NCI-H128 (cell line): ENCODE measurements at regions not wholly inside any gene's neighbourhood (a gene's known extent, or its start where the extent isn't known, plus 50 kb on each side); places are given as distances from the start of the nearest gene placed in this dataset.

ENCODE experiments used
- DNase-seq: peaks from one replicate; lab custom pipeline; 2025; ENCODE audit not compliant: unreplicated experiment; lab: John Stamatoyannopoulos, UW

DNA sequence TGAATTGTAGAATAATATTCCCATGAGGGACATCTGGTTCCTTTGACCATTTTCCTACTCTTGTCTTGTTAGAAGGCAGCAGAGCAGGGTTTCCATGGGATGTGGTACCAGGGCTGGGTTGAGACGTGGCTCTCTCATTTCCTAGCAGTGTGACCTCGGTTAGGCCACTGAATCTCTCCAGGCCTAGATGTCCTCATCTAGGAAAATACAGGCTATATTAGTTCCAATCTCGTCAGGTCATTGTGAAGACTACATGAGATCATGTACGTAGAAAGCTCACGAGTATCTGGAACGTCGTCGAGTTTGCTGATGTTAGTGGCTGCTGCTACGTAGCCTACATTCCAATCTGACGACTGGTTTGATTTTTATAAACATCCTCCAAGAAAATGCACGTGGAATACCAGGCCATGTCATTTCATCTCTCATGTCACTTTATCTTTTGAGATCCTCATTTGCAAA is 278.2 kb upstream of the GATB start:
- no peak for DNase-seq

DNA sequence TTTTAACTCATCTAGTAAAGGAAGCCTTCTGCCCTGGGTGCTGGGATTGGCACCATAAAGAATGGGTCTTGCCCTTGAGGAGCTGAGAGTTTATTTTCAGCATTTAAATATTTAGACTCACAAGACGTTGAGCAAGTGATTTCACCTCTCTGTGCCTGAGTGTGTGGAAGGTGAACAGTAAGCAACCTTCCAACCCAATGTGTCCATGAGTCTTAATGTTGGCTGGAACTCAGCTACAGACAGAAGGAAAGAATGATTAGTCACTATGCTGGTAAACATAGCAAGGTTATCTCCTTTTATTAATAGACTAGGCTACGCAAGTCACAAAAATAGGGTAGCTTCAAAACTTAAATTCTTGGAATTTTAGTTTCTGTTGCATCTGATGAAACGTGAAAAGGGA is 277.4 kb upstream of the GATB start:
- DNase-seq, result no peak

DNA sequence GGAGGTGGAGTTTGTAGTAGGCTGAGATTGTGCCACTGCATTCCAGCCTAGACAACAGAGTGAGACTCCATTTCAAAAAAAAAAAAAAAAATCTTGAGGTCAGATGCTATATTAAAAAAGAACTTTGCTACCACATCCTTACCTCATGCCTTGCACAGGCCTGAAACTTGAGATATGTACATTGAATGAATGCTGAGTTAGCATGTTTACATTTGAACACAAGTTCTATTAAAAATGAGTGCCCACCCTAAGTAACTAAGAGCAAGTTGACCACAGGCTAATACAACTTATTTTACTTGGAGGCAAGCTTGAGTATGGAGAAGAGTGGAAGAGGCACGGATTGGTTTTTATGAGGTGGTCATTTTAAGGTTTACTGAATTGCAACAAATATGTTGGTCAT is 276.6 kb upstream of the GATB start:
- no peak for DNase-seq

DNA sequence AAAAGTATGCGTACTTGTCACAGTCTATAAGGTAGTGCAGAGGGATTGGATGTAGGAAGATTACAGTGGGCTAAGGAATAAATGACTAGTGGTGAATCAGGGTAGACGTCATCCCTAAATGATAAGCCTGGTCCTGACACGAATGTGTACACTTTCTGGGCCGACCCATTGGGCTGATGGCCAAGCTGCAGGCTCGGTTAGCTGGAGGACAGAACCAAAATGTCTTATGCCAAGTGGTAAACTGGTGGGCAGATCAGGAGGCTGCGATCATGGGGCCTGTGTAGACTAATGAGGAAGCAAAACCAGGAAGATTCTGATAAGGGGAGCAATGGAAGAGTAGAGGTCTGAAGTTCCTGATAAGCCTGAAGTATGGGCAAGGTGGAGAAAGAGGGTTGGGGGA is 272.8 kb upstream of the GATB start:
- no peak for DNase-seq

DNA sequence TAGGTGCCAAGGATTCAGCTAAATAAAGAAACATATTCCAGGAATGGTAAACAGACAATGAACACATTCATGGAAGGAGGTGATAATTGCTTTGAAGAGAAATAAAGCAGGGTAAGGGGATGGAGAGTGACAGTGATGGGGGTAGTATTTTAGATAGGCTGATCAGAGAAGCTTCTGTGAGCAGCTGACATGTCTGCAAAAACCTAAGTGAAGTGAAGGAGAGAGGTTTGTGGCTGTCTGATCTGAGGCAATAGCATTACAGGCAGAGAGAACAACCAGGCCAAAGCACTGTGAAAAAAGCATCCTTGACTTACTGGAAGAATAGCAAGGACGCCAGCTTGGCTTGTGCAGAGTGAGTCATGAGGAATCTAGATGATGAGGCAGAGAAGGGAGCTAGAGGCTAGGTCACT is 271.9 kb upstream of the GATB start:
- no peak for DNase-seq

DNA sequence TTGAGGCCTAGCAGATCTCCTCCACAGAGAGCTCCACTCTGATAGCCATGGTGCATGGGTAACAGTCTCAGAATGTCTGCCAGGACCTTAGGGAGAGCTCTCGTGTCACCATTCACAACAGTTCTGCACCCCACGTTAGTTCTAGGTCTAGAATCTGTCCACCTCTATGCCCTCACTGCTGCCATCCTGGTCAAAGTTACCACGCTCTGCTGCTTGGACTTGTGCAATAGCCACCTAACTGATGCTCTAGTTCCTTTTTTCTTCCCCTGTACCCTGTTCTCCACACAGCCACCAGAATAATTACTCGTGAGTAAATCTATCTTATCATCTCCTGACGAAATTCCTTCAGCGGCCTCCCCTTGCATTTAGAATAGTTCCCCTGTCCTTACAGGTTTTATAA is 268.8 kb upstream of the GATB start:
- DNase-seq, result no peak

DNA sequence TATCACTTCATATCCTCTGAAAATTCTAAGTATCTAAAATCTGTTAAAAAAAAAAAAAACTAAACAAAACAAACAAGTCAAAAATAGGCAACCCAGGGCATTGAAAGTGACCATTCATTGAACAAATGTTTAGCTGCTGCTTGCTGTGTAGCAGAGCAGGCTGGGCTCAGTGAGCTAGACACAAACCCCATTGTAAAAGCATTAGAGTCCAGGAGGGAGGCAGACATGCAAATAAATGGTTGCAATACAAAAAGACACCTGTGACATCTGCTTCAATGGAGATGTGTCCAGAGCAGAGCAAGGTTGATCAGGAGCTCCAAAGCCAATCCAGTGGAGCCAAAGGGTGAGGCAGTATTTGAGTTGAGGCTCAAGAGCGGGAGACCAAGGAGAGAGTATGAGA is 267.3 kb upstream of the GATB start:
- DNase-seq, result no peak

DNA sequence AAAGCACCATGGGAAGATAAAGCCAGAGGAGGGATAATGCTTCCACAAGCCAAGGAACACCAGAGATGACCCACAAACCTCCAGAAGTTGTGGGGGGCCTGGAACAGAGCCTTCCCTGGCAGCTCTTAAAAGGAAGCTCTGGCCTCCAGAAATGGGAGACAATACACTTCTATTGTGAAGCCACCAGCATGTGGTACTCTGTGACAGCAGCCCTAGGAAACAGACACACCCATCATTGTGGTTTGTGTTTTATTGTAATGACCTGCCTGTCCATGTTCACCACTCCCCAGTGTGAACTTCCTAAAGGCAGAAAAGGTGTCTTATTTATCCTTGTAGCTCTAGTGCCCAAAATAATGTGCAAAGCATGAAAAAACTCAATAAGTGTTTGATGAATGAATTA is 264.1 kb upstream of the GATB start:
- DNase-seq, result no peak

DNA sequence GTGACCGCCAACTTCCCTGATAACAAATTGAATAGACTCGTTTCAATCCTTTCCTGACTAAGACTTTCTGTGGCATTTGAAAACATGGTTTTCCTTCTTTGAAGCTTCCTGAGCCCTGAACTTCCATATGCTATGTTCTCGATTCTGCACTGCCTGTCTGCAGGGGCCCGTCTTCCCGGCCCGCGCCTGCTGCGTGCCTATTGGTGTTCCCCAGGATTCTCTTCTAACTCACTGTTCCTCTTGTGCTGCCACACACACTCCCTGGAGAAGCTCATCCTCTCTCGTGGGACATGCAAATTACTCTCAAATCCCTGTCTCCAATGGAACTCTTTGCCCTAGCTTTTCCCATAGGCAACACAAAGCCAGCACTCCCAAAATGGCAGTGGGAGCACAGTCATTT is 262.9 kb upstream of the GATB start:
- no peak for DNase-seq

DNA sequence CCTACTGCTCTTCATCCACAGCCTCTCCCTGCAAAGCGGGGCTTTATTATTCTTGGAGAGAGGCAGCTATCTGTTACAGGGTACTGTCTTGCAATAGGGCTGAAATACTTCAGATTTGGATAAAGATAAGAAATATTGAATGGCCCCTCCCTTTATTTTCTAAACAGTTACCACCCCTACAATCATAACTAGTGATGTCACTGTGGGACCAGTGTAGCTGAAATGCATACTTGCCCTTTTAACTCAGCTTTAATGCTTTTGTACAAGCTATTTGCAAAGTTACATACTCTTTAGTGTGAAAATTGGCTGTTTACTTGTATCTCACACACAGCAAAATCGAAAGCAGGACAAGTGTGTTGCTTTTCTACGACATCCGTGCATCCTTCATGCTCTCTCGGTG is 261.7 kb upstream of the GATB start:
- no peak for DNase-seq

DNA sequence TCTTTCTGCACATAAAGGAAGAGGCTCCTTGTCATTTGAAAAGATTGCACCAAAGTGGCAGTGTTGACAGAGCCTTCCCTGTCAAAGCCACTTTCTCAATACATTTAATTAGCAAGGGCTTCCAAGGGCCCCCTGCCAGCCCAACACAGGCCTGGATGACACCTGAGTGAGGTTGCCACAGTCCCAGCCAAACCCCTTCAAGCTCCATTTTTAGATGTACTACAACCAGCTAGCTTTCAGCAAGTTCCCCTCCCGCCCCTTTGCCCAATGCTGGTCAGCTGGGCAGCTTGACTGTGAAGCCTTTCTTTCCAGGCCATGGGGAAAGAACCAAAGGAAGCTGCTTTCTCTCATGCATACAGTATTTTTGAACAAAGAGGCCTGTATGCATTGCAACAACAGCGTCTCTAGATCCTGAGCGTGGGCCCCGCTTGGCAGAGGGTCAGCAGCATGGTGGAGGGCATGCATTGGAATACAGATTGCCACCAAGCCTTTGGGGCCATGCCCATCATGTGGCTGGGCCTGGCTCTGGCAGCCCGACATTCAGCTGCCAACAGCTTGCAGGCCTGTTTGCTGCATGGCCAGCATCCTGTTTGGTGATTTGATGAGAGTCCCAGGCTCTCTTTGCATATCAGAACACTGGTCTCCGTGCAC is 261.1 kb upstream of the GATB start:
- DNase-seq, result no peak

DNA sequence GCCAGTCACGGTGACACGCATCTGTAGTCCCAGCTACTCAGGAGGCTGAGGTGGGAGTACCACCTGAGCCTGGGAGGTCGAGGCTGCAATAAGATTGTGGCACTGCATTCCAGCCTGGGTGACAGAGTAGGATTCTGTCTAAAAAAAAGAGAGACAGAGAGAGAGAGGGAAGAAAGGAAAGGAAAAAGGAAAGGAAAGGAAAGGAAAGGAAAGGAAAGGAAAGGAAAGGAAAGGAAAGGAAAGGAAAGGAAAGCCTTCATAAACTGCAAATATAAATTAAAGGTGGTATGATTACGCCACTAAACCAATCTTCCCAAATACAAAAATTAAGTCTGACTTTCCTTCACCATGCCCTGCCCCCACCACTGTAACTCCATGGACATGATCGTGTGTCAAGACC is 259.3 kb upstream of the GATB start:
- DNase-seq, result no peak

DNA sequence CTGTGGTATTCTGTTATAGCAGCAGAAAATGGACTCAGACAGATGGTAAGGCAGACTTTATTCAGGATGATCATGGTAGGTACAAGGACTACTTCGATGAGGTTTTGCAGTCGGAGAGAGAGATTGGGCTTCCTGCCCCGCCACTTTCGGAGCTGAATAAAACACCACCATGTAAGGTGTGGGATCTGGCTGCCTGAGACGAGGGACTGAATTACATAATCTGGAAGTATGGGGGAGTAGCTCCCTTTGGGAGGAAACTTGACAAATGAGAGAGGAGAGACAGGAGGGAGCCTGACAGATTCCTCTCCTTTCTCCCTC is 255.5 kb upstream of the GATB start:
- no peak for DNase-seq

DNA sequence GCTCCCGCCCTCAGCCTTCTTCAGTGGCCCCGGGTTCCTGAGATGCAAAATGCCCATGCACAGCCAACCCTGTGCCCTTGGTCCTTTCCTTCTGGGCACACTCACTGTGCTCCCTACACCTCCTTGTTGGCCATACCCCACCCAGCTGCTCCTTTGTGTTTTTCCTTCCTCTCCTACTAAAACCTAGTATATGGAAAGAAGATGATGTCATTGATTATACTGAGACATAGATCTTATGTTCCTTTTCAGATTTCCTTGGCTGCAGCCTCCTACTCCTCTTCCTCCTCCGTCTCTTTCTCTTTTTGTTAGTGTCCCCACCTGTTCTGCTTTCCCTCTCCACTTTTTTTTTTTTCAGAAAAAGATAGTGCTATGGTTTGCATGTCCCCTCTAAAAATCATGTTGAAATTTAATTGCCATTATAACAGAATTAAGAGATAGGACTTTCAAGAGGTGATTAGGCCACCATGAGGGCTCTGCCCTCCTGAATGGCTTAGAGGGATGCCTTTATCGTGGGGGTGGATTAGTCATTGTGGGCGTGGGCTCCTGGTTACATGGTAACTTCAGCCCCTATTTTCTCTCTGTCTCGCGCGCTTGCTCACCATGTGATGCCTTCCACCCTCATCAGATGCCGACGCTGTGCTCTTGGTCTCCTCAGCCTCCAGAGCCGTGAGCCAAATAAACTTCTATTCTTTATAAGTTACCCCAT is 254.9 kb upstream of the GATB start:
- DNase-seq, result no peak

DNA sequence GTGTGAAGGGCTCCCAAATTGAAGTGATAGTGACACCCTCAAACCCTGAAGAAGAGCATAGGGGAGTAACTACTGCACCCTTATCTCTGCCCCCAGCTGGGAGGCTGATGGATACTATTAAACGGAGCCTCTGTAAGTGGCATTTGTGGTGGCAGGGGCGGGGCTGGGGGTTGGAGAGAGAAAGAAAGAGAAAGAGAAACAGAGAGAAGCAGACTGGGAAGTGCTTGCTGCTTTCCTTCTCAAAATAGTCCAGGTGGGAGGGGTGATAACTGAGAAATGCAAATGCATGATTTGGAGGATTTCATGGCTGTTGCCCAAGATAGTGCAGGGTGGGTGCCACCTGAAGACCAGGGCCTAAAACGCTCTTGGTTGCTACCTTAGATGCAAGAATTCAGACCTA is 253.5 kb upstream of the GATB start:
- no peak for DNase-seq

DNA sequence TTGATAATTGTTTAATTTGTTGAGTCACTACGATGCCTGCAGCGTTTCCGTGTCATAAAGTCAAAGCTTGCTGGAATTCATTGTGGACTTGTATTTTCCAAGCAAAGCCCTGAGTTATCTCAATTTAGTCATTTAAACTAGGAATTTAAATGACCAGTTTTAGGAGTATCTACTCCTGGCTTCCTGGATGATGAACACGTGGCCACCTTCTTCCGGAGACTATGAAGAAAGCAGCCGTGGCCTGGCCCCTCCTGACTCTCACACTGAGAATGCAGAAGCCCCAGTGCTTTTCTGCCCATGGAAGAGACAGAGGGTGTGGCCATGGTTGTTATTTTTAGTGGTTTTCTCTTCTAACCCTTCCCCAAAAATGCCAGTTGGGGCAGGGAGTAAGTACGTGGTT is 250.7 kb upstream of the GATB start:
- no peak for DNase-seq

DNA sequence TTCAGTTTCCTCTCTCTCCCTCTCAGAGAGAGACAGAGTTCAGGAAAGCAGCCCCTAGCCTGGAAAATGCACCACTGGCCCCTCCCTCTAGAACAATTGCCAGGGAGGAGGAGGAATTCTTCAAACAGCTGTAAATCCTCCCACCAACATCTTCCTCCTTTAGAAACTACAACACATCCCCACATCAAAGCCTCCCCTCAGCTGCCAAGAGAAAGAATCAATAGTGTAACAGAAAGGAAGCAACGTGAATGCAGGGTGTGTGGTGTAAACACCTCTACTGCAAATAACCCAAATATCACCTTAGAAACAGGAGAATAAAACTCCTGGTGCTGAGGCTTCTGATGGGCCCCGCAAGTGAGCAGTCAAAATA is 249.9 kb upstream of the GATB start:
- DNase-seq, result no peak

DNA sequence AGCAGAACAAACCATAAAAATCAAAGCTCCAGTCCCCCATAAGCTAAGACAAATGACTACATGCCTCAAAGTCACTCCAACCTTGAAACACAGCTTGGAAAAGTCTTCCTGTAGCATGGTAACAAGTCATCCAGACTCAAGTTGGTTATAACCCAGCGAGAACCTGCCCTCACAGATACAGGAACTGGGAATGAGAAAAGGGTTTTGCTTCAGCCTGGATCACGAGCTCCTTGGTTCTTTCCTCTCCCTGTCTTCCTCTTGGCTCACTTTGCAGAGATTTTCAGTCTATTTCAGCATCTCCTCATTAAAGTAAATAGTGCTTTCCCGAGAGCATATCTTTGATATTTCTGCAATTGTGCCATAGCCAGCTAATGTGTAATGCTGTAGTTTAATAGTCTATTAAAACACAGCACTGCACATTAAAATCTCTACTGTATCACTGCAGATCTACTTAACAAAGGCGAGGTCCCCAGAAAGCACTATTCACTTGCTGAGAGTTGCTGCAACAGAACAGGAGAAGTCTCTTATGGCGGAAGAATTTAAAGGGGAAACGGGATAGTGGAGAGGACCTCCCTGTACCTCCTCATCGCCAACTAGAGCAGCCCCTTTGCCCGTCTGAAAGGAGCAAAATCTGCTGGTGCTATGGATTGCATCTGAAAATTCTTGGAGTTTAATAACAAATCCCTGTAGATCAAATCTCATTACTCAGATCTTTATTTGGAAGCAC is 249.3 kb upstream of the GATB start:
- DNase-seq, result no peak

DNA sequence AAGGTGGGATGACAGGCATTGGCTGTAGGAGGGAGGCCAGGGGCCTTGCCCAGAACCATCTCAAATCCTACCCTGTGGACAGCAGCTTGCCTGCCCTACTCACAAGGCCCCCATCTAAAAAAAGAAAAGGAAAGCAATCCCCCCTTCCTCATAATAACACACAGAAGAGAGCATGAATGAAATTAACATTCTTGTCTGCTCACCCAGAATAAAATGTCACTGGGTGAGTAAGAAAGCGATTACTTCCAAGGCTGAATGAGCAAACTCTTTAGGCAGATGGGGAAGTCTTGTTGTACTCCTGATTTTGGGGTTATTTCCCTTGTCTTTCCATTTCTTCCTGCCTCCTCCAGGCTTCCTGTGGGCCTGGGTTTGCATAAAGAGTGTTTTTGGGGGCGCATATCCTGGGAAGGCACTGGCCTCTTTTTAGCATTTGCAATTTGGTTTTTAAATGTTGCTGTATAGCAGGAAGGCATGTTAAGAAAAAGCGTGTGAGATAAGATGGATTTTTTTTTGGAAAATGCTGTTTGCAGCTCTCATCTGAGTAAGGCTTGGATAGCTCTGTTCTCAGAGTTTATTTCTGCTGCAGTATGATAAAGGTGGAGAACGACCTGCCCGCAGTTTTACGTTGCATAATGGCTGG is 248.3 kb upstream of the GATB start:
- no peak for DNase-seq

DNA sequence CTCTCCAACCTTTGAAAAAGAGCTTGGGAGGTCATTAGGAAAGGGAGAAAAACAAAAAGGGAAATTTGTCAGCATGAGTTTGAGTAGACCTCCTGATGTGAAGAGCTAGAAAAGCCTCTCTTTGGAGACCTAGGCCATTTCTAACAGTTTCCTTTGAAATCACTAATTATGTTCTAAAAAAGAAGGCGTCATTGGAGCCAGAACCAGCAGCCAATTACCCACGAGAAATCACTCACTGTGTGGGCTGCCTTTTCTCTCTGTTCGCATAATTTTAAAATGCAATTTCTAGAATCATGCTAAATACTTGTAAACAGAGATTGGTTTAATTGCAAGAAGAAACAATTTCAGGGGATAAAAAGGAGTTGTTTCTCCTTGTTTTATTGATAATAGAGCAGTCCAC is 246.3 kb upstream of the GATB start:
- no peak for DNase-seq

DNA sequence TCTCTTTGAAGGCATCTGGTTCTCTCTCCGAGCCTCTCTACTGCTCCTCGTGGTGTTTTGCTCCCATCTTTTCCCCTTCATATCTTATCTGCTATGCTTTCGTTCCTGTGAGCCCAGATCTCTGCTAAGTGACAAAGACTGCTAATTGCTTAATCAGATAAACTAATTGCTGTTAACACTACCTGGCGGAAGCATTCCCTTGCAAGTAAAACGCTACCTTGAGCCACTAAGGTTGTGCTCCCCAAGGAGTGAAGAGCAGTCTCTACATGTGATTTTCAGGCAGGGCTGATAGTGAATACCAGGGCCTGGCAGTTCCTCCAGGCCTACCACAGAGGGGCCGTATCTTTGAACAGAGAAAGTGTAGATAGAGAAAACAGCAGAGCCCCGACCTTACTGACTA is 244.0 kb upstream of the GATB start:
- no peak for DNase-seq

DNA sequence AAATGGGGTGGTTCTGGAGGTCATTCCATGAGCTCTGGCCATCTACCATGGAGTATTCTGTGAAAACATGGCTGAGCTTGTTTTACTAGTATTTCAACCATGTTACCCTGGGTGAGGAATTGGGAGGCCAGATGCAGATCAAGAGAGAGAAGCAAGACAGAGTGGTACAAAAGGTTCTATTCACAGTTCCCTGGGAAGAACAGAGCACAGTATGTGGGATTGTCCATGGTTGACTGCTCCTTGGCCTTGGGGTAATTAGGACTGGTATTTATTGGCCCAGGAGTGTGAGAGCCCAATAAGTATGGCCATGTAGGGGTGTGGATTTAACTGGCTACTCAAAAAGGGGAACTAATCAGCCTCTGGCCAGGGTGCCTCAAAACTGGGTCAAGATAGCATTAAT is 239.7 kb upstream of the GATB start:
- no peak for DNase-seq
